Skeletal muscle tissue (tissue), 3 donors: ENCODE measurements at regions not wholly inside any gene's neighbourhood (a gene's known extent, or its start where the extent isn't known, plus 50 kb on each side); places are given as distances from the start of the nearest gene placed in this dataset.
"Not testable (repeated sequence)": the region's sequence is repeated elsewhere in the genome, so short reads cannot be mapped to it uniquely, and the experiment has no call there.

Experiments
- H3K27ac ChIP-seq: one replicate; pipeline ENCODE4 v1.7.0; 2013; ENCODE audit warnings: mild to moderate bottlenecking, low read depth, low read length, inconsistent platforms
- H3K27me3 ChIP-seq, 3 donors: one replicate each; pipeline ENCODE4 v1.7.0; 2013; ENCODE audit warnings: low read length in 3 of 3; ENCODE audit not compliant: control insufficient read depth in 3 of 3, insufficient read depth in 3 of 3
- H3K36me3 ChIP-seq, 3 donors: one replicate each; pipeline ENCODE4 v1.7.0; 2013; ENCODE audit warnings: low read length in 3 of 3; ENCODE audit not compliant: control insufficient read depth in 3 of 3, insufficient read depth in 3 of 3
- H3K4me1 ChIP-seq, 3 donors: one replicate each; pipeline ENCODE4 v1.7.0; 2013; ENCODE audit warnings: low read length in 3 of 3, mild to moderate bottlenecking in 3 of 3; ENCODE audit not compliant: control insufficient read depth in 3 of 3, insufficient read depth in 3 of 3
- H3K4me3 ChIP-seq, 3 donors: one replicate each; pipeline ENCODE4 v1.7.0; 2013; ENCODE audit warnings: low read length in 3 of 3
- H3K9ac ChIP-seq, 3 donors: one replicate each; pipeline ENCODE4 v1.7.0; 2013; ENCODE audit warnings: low read length in 3 of 3, mild to moderate bottlenecking in 3 of 3, moderate library complexity in 2 of 3, low read depth in 1 of 3
- H3K9me3 ChIP-seq, 3 donors: one replicate each; pipeline ENCODE4 v1.7.0; 2013; ENCODE audit warnings: low read length in 3 of 3; ENCODE audit not compliant: control insufficient read depth in 3 of 3
- donor health status: Osteomylitis.

DNA sequence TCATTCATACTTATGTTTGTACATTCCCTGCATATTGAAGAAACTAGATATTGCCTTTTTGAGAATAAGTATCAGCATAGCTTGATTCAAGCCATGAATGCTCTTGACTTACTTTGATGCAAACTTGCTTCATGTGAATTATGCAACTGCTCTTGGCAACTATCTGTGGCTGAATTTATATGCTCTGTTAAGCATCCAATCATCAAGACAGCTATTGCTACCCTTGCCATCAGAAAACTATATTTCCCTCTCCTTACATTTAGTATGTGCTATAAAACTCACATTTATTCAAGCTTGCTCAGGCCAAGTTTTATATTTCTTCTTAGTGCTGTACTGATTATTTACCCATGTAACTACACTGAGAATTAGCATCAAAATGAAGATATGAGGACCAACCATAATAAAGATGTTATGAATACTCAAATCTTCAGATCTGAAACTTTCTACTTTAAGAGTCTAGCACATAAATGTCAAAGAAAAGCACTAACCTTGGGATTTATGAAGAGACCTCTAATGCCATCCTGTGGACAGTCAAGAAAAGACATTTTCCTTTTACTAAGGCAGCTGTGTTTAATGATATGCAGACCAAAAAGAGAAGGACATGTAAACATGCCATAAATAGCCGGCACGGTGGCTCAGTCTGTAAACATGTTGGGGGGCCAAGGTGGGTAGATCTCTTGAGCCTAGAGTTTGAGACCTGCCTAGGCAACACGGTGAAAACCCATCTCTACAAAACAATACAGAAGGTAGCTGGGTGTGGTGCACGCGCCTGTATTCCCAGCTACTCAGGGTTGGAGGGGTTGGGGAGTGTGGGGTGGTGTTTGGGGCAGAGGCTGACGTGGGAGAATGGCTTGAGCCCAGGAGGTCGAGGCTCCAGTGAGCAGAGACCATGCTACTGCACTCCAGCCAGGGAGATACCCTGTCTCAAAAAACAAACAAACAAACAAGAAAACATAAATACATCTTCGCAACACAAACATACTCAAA is 267.0 kb upstream of the TYRP1 start:
- Histone ChIP-seq H3K4me3 (no peak overlapping the region), H3K9me3 (no peaks in the 10 kb centered on the region), H3K27me3 (no peaks in the 10 kb centered on the region), H3K4me1 (no peaks in the 10 kb centered on the region), H3K27ac (no peak overlapping the region), H3K36me3 (no peaks in the 10 kb centered on the region), H3K9ac (no peak overlapping the region)

DNA sequence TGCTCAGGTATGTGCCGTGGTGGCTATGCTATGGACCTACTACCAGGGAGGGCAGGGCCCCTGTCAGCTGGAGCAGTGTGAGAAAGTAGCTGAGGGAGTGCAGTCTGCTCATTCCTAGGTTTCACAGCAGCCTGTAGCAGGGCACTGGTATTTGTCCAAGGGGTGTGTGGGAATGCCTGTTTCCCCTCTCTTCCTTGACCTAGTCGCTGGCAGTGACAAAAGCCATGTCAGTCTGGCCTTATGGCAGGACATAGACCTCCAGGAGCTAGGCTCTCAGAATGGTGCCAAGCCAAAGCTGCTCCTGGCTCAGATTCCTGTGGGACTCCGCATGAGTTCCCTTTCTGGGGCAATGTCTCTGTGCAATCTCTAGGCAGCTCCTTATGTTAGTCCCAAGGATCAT is 253.9 kb upstream of the TYRP1 start:
- Histone ChIP-seq H3K36me3 (no peaks in the 10 kb centered on the region), H3K27ac (no peak overlapping the region), H3K27me3 (no peaks in the 10 kb centered on the region), H3K9ac (no peak overlapping the region), H3K9me3 (no peaks in the 10 kb centered on the region), H3K4me1 (no peaks in the 10 kb centered on the region), H3K4me3 (no peak overlapping the region)

DNA sequence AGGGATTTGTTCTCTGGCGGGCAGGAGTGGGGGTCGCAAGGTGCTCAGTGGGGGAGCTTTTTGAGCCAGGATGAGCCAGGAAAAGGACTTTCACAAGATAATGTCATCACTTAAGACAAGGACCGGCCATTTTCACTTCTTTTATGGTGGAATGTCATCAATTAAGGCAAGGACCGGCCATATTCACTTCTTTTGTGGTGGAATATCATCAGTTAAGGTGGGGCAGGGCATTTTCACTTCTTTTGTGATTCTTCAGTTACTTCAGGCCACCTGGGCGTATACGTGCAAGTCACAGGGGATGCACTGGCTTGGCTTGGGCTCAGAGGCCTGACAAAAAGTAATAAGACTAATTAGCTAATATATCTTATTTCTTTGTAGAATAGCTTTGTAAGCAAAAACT is 252.1 kb upstream of the TYRP1 start:
- H3K27me3 ChIP-seq, H3K9ac ChIP-seq, H3K9me3 ChIP-seq, H3K4me3 ChIP-seq, H3K4me1 ChIP-seq, H3K36me3 ChIP-seq, H3K27ac ChIP-seq: not testable (repeated sequence)

DNA sequence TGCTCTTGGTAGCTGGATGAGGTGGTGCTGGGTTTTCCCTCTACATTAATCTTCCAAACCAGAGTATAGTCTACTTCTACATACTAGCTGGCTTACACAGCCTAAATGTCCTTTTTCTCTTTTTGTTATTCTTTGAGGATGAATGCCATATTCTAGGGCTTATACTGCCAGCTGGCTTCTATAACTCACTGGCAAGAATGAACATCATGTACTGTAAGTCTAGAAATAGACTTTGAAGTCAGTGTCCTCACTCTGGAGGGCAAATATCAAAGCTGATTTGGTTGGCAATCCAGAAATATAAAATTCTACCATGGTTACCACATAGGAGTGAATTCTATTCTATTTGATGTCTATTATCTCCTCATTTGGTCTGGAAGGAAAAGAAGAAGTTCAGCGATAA is 251.7 kb upstream of the TYRP1 start:
- H3K9ac ChIP-seq = no peak overlapping the region
- H3K9me3 ChIP-seq = no peaks in the 10 kb centered on the region
- H3K4me3 ChIP-seq = no peak overlapping the region
- H3K36me3 ChIP-seq = no peaks in the 10 kb centered on the region
- no peaks in the 10 kb centered on the region for H3K27me3 ChIP-seq
- H3K27ac ChIP-seq = no peak overlapping the region
- H3K4me1 ChIP-seq = no peaks in the 10 kb centered on the region

DNA sequence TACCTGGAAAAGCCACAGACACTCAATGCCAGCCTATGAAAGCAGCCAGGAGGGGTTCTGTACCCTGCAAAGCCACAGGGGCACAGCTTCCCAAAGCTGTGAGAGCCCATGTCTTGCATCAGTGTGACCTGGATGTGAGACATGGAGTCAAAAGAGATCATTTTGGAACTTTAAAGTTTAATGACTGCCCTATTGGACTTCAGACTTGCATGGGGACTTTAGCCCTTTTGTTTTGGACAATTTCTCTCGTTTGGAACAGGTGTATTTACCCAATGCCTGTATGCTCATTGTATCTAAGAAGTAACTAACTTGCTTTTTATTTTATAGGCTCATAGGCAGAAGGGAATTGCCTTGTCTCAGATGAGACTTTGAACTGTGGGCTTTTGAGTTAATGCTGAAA is 244.9 kb upstream of the TYRP1 start:
- Histone ChIP-seq H3K9me3 (no peaks in the 10 kb centered on the region), H3K36me3 (no peaks in the 10 kb centered on the region), H3K27ac (no peak overlapping the region)

DNA sequence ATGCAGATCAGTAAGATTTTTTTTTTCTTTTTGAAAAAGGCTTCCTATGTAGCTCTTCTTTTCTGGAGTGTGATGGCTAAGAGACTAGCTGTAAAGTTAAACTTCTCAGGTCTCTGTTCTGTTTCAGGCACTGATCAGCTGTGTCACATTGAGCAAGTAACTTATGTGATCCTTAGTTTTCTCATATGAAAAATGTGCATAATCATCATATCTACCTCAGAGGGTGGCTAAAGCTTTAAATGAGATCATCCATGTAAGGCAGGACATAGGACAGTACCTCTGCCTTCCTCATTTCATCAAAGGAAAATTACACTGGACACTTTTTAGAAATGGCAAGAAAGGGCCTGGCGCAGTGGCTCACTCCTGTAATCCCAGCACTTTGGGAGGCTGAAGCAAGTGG is 235.9 kb upstream of the TYRP1 start:
- Histone ChIP-seq H3K4me1 (no peaks in the 10 kb centered on the region), H3K4me3 (no peak overlapping the region), H3K27me3 (no peaks in the 10 kb centered on the region), H3K9me3 (no peaks in the 10 kb centered on the region), H3K9ac (no peak overlapping the region), H3K36me3 (no peaks in the 10 kb centered on the region), H3K27ac (no peak overlapping the region)

More for the DNA sequence above, 244.9 kb upstream of the TYRP1 start:
- Histone ChIP-seq H3K27me3 (no peaks in the 10 kb centered on the region), H3K9ac (no peak overlapping the region), H3K4me1 (no peaks in the 10 kb centered on the region), H3K4me3 (no peak overlapping the region)

DNA sequence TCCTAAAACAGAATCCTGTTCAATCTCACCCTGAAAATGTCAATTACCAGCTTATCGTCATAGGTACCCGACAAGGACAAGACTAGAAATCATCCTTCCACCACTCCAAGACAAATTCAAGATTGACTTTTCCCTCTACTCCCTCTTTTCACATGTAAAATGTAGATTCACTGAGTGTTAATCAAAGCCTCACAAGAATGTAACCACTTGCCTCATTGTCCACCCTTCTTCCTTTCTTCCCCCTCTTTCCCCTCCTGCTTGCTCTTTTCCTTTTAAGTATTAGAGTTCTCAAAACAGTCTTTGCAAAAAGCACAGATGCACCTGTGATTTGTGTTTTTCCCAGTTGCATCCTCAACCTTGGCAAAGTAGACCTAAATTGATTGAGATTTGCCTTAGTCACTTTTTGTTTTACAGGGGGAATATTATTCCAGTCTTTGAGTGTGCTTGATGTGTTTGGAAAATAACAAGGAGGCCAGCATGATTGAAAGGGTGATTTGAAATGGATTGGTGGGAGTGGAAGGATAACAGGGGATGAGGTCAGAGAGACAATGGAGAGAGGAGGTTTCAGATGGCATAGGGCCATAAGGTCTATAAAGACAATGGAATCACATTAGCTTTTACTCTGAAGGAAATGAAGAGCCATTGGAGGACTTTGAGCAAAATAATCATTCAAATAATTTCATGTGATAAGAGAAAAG is 231.3 kb upstream of the TYRP1 start:
- Histone ChIP-seq H3K9me3 (no peaks in the 10 kb centered on the region), H3K9ac (no peak overlapping the region), H3K4me3 (no peak overlapping the region), H3K27ac (no peak overlapping the region), H3K36me3 (no peaks in the 10 kb centered on the region), H3K27me3 (no peaks in the 10 kb centered on the region), H3K4me1 (no peaks in the 10 kb centered on the region)

DNA sequence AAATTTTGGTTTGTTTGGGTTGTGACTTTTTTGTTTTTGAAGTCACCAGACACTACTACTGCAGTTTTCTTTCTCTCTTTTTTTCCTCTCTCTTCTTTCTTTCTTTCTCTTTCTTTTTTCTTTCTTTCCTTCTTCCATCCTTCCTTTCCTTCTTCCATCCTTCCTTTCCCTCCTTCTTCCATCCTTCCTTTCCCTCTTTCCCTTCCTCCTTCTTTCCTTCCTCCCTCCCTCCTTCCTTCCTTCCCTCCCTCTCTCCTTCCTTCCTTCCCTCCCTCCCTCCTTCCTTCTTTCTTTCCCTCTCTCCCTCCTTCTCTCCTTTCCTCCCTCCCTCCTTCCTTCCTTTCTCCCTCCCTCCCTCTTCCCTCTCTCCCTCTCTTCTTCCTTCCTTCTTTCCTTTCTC is 230.3 kb upstream of the TYRP1 start:
- no peaks in the 10 kb centered on the region for H3K4me1 ChIP-seq
- H3K27me3 ChIP-seq = no peaks in the 10 kb centered on the region
- no peak overlapping the region for H3K4me3 ChIP-seq
- H3K9me3 ChIP-seq = no peaks in the 10 kb centered on the region
- no peak overlapping the region for H3K27ac ChIP-seq
- no peaks in the 10 kb centered on the region for H3K36me3 ChIP-seq
- H3K9ac ChIP-seq = no peak overlapping the region

DNA sequence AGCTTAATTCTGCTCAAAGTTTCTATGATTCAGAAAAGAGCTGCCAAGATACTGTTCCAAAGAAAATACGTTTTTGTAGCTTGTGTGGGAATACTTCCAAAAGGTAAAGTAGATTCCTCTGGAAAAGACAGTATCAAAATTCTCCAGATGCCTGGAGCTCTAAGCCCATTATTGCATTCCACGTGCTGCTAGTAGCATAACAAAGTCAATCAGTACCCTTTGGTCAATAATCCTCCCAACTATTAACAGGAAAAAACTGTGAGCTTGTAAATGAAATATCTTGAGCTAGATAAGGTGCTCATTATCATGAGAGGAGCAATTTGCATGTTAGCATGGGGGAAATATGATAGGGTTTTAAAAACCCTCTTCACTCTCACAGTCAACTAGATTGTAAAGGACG is 229.5 kb upstream of the TYRP1 start:
- Histone ChIP-seq H3K27me3 (no peaks in the 10 kb centered on the region), H3K4me1 (no peaks in the 10 kb centered on the region), H3K27ac (no peak overlapping the region), H3K9me3 (no peaks in the 10 kb centered on the region), H3K9ac (no peak overlapping the region), H3K36me3 (no peaks in the 10 kb centered on the region), H3K4me3 (no peak overlapping the region)

DNA sequence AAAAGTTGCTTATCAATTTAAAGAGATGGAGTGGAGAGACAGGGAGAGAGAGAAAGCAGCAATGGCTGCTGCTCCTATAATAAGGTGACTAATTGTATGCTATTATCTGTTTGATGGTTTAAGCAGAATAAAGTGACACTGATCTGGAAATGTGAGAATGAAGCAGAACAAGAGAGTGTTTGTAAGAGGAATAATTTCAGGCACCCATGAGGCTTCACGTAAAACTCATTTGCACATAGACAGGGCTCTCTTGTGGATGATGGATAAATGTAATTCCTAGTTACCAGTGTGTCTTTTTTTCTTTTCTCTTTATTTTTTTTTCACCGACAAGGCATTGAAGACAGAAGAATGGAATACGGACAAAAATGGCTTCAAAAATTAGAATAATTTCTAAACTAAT is 228.8 kb upstream of the TYRP1 start:
- Histone ChIP-seq H3K4me1 (no peaks in the 10 kb centered on the region), H3K9ac (no peak overlapping the region), H3K27ac (no peak overlapping the region), H3K27me3 (no peaks in the 10 kb centered on the region), H3K36me3 (no peaks in the 10 kb centered on the region), H3K9me3 (no peaks in the 10 kb centered on the region), H3K4me3 (no peak overlapping the region)
